Activated CD8-positive, alpha-beta T cell treated with anti-CD3 and anti-CD28 coated beads, Interleukin-2, amount 10 ng/mL, durations not matched to agents 7 days and 5 days (primary cell): ENCODE measurements at regions not wholly inside any gene's neighbourhood (a gene's known extent, or its start where the extent isn't known, plus 50 kb on each side); places are given as distances from the start of the nearest gene placed in this dataset.

ENCODE experiments used
- ATAC-seq: fragments of 150-1000 bp; cut with Tn5 transposase; one replicate; pipeline ENCODE4 v1.10.0; 2021; ENCODE audit warnings: moderate library complexity
- CTCF ChIA-PET: fragments of 350-600 bp; sonication (Branson Sonifier 250); formaldehyde crosslinking; loops from one replicate; lab custom pipeline; 2021; ENCODE audit warnings: antibody characterized with exemption; lab: Charles Lee
- POLR2A ChIA-PET: fragments of 350-600 bp; sonication (Branson Sonifier 250); formaldehyde crosslinking; loops from one replicate; lab custom pipeline; 2021; ENCODE audit warnings: antibody characterized with exemption; lab: Charles Lee
- DNase-seq: peaks from one replicate; pipeline ENCODE4 v3.0.0-alpha.2; 2020
- H3K27ac Mint-ChIP-seq: one replicate; pipeline ENCODE4 v1.8.0; 2021; ENCODE audit warnings: mild to moderate bottlenecking, mixed read lengths
- H3K27me3 Mint-ChIP-seq: one replicate; pipeline ENCODE4 v1.8.0; 2021; ENCODE audit warnings: low read depth, mixed read lengths
- H3K36me3 Mint-ChIP-seq: one replicate; pipeline ENCODE4 v1.8.0; 2021; ENCODE audit warnings: low read depth, mixed read lengths
- H3K4me1 Mint-ChIP-seq: one replicate; pipeline ENCODE4 v1.8.0; 2021; ENCODE audit warnings: low read depth, mixed read lengths
- H3K4me3 Mint-ChIP-seq: one replicate; pipeline ENCODE4 v1.8.0; 2021; ENCODE audit warnings: mild to moderate bottlenecking, mixed read lengths
- H3K9me3 Mint-ChIP-seq: one replicate; pipeline ENCODE4 v1.8.0; 2022; ENCODE audit warnings: mixed read lengths; ENCODE audit not compliant: insufficient read depth

DNA sequence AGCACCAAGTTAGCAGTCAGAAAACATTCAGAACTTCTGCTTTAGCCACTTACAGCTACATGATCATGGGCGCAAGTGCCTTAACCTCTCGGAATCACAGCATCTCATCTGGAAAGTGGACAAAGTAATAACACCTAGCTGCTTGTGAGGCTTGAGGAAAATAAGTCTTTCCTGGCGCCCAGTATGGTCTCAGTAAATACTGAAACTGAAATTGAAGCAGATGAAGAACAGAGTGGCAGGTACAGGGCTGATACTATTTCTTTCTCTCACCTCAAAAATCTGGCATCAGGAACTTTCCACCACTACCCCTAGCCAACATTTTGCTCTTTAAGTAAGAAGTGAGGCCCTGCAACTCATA is 129.7 kb upstream of the FUT8 start:
- Mint-ChIP-seq H3K9me3 (no peaks in the 10 kb centered on the region), H3K36me3 (peaks cover 2% of the 10 kb centered on the region), H3K27me3 (no peaks in the 10 kb centered on the region), H3K27ac (peak overlapping the region; percentile 94), H3K4me3 (peak overlapping the region; percentile 76), H3K4me1 (peaks cover 49% of the 10 kb centered on the region)
- DNase-seq (no peak), ATAC-seq (peak; percentile 27)
- POLR2A ChIA-PET = interaction anchor here (0.6 to 1.8 kb wide), 8 partner anchors 19 to 570 kb away, joined by 3 to 9 read pairs (median 4); partner anchors contain the start of gene FUT8
- CTCF ChIA-PET = interaction anchor here (1.1 to 11.5 kb wide), 6 partner anchors 12 to 678 kb away, joined by 3 to 171 read pairs (median 4); partner anchors contain the start of gene FUT8

DNA sequence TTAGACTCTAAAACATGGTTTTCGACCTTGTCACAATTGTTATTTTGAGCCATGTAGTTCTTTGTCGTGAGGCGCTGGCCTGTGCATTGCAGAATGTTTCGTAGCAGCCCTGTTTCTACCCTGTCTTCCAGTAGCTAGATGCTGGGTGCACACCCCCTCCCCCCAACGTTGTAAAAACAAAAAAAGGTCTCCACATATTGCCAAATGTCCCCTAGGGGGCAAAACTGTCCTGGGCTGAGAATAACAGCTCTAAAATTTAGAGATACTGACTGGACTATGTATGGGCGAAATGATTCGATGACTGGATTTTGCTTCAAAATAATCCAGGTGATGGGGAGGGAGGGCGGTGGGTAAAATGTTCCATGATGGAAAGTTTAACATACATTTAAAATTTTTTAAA is 126.1 kb upstream of the FUT8 start:
- H3K36me3 Mint-ChIP-seq = peaks cover 23% of the 10 kb centered on the region
- no peaks in the 10 kb centered on the region for H3K27me3 Mint-ChIP-seq
- no peak overlapping the region for H3K4me3 Mint-ChIP-seq
- H3K4me1 Mint-ChIP-seq = peaks cover 79% of the 10 kb centered on the region
- DNase-seq (peak; percentile 72), ATAC-seq (no peak)
- CTCF ChIA-PET = interaction anchor here (0.7 to 11.5 kb wide), 24 partner anchors 9 to 673 kb away, joined by 3 to 171 read pairs (median 8); partner anchors contain the start of gene FUT8
- POLR2A ChIA-PET = interaction anchor here (0.6 to 7.7 kb wide), 10 partner anchors 16 to 127 kb away, joined by 3 to 91 read pairs (median 4); partner anchors contain the start of gene FUT8
- H3K27ac Mint-ChIP-seq = peak overlapping the region; percentile 60
- H3K9me3 Mint-ChIP-seq = peaks cover 4% of the 10 kb centered on the region

DNA sequence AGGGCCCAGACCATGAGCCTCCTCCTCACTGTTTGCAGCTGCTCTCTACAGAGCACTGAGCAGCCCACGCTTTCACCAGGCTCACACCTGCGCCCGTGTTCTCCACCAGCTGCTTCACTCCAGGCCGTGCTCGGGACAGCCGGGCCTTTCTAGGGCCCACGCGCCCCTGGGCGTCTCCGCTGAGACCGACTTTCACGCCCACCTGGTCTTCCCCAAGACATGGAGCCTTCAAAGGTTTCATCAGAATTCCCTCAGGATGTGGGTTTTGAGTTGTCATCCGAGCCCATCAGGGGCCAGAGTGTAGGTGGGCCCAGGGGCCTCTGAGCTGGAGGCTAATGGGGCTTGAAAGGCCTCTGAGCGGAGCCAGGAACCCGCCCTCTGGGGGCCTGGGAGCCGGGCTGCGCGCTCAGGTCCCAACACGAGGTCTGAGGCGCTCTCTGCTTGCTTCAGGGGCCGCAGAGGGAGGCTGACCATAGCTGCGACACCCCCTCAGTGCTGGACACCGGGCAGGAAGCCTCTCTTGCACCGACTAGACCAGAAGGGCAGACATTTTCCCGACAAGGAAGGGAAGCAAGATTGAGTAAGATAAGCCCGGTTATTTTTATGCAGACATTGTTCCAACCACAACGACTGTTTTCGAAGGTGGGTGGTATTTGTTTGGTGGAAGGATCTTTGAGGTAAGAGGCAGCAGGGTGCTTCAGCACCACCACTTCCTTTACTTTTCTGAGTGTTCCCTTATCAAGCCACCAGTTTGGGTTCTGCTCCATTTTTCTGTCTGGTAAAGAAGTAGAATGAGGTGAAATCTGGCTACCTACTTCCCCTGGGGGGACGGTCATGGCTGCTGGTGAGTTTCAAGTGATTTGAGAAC is 125.0 kb upstream of the FUT8 start:
- Mint-ChIP-seq H3K9me3 (peaks cover 4% of the 10 kb centered on the region), H3K27ac (peak overlapping the region; percentile 99), H3K27me3 (no peaks in the 10 kb centered on the region), H3K4me3 (peak overlapping the region; percentile 85), H3K36me3 (peaks cover 31% of the 10 kb centered on the region), H3K4me1 (peaks cover 79% of the 10 kb centered on the region)
- ChIA-PET POLR2A (interaction anchor here (0.7 to 7.7 kb wide), 13 partner anchors 10 to 126 kb away, joined by 3 to 91 read pairs (median 4); partner anchors contain the start of gene FUT8), CTCF (interaction anchor here (0.6 to 11.5 kb wide), 27 partner anchors 10 to 672 kb away, joined by 3 to 171 read pairs (median 7); partner anchors contain the start of gene FUT8)
- DNase-seq = peak; percentile 79
- ATAC-seq = peak; percentile 74

DNA sequence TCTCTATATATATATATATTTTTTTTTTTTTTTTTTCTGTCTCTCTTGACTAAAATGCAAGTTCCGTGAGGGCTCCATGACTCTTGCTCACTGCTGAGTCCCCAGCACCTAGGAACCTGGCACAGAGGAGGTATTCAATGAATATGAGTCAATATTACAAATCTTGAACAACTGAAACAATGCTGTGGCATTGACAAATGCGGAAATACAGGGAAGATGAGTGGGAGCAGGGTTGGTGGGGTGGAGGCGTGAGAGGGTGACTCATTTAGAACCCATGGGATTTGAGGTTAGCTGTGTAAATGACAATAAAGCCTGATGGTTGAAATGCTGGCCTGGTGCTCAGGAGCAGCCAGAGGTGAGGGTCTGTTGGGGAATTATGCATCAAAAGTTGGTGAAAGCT is 121.7 kb upstream of the FUT8 start:
- Mint-ChIP-seq H3K27ac (peak overlapping the region; percentile 43), H3K36me3 (peaks cover 44% of the 10 kb centered on the region), H3K4me1 (peaks cover 64% of the 10 kb centered on the region), H3K27me3 (no peaks in the 10 kb centered on the region), H3K4me3 (no peak overlapping the region), H3K9me3 (peaks cover 4% of the 10 kb centered on the region)
- DNase-seq (no peak), ATAC-seq (no peak)
- CTCF ChIA-PET = interaction anchor here (3.6 to 11.5 kb wide), 2 partner anchors 10 to 121 kb away, joined by 17 to 171 read pairs; partner anchors contain the start of gene FUT8
- POLR2A ChIA-PET = interaction anchor here (7.7 kb wide), 1 partner anchor 12 kb away, joined by 91 read pairs; no protein-coding TSS in a partner anchor

DNA sequence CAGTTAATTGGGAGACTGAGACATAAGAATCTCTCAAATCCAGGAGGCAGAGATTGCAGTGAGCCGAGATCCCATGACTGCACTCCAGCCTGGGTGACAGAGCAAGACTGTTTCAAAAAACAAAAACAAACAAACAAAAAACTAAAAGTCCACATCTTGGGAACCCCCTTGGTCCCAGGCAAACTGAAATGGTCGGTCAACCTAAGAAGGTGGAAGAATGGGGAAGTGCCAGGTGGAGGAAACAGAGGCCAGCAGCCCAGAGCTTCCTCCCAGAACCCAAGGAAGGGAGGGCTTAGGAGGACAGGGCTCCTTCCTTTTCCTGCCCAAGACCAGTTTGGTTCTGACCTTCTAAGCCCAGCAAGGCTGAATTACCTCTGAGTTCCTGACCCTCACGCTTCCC is 121.0 kb upstream of the FUT8 start:
- POLR2A ChIA-PET = interaction anchor here (1.2 to 7.7 kb wide), 3 partner anchors 11 to 120 kb away, joined by 4 to 91 read pairs (median 4); no protein-coding TSS in a partner anchor
- H3K9me3 Mint-ChIP-seq = peaks cover 4% of the 10 kb centered on the region
- peaks cover 49% of the 10 kb centered on the region for H3K36me3 Mint-ChIP-seq
- H3K4me3 Mint-ChIP-seq = no peak overlapping the region
- DNase-seq (no peak), ATAC-seq (no peak)
- CTCF ChIA-PET = interaction anchor here (0.9 to 11.5 kb wide), 6 partner anchors 9 to 120 kb away, joined by 3 to 171 read pairs (median 6); partner anchors contain the start of gene FUT8
- H3K4me1 Mint-ChIP-seq = peaks cover 66% of the 10 kb centered on the region
- peak overlapping the region; percentile 43 for H3K27ac Mint-ChIP-seq
- no peaks in the 10 kb centered on the region for H3K27me3 Mint-ChIP-seq

DNA sequence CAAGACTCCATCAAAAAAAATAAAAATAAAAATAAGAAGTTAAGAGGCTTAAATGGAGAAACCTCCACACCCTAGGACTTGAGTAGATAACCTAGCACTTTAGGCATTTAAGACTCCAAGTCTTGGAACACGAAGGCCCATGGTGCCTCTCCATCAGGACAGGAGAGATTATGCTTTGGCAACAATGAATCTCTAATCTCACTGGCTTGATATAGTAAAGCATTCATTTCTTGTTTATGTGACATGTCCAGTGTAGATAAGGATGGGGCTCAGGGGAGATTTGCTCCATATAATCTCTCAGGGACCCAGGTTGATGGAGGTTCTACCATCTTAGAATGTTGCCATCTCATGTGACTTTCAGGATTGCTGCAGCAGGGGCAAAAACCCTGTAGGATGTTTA is 117.7 kb upstream of the FUT8 start:
- Mint-ChIP-seq H3K4me1 (peaks cover 57% of the 10 kb centered on the region), H3K9me3 (peaks cover 4% of the 10 kb centered on the region), H3K36me3 (peaks cover 51% of the 10 kb centered on the region), H3K27ac (no peak overlapping the region), H3K27me3 (no peaks in the 10 kb centered on the region), H3K4me3 (no peak overlapping the region)
- ATAC-seq = no peak
- ChIA-PET POLR2A (interaction anchor here (0.6 kb wide), 1 partner anchor 100 kb away, joined by 3 read pairs; no protein-coding TSS in a partner anchor), CTCF (interaction anchor here (1.2 kb wide), 1 partner anchor 8 kb away, joined by 3 read pairs; no protein-coding TSS in a partner anchor)
- DNase-seq = no peak

DNA sequence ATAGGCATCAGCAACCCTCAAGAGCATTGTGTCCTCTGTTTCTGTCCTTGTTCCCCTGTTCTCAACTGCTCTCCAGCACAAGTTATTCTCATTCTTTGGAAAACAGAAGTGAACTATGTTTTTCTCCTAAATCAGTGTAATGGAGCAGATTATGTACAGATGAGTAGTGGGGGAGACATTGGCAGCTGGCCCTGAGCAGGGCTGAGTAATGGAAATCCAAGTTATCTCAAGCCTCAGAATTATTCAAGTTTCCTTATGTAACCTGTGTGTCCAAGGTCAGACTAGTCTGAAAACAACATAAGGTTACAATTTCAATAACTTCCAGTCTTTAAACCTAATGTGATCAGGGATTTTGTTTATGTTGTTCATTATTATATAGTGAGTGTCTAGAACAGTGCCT is 116.1 kb upstream of the FUT8 start:
- H3K9me3 Mint-ChIP-seq = no peaks in the 10 kb centered on the region
- H3K36me3 Mint-ChIP-seq = peaks cover 47% of the 10 kb centered on the region
- no peaks in the 10 kb centered on the region for H3K27me3 Mint-ChIP-seq
- CTCF ChIA-PET = no interaction called here
- H3K27ac Mint-ChIP-seq = no peak overlapping the region
- no peak for DNase-seq
- POLR2A ChIA-PET = no interaction called here
- no peak overlapping the region for H3K4me3 Mint-ChIP-seq
- ATAC-seq = no peak
- H3K4me1 Mint-ChIP-seq = peaks cover 59% of the 10 kb centered on the region

DNA sequence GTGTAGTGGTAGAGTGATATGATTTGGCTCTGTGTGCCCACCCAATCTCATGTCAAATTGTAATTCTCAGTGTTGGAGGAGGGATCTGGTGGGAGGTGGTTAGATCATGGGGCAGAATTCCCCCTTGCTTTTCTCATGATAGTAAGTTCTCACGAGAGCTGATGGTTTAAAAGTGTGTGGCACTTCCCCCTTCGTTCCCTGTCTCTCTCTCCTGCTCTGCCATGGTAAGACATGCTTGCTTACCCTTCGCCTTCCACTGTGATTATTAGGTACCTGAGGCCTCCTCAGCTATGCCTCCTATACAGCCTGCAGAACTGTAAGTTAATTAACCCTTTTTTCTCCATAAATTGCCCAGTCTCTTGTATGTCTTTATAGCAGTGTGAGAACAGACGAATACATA is 115.7 kb upstream of the FUT8 start:
- POLR2A ChIA-PET = interaction anchor here (1.0 kb wide), 1 partner anchor 26 kb away, joined by 3 read pairs; no protein-coding TSS in a partner anchor
- ATAC-seq = no peak
- H3K4me3 Mint-ChIP-seq = no peak overlapping the region
- peaks cover 43% of the 10 kb centered on the region for H3K36me3 Mint-ChIP-seq
- DNase-seq = no peak
- no peak overlapping the region for H3K27ac Mint-ChIP-seq
- H3K4me1 Mint-ChIP-seq = peaks cover 59% of the 10 kb centered on the region
- no peaks in the 10 kb centered on the region for H3K9me3 Mint-ChIP-seq
- CTCF ChIA-PET = no interaction called here
- no peaks in the 10 kb centered on the region for H3K27me3 Mint-ChIP-seq

DNA sequence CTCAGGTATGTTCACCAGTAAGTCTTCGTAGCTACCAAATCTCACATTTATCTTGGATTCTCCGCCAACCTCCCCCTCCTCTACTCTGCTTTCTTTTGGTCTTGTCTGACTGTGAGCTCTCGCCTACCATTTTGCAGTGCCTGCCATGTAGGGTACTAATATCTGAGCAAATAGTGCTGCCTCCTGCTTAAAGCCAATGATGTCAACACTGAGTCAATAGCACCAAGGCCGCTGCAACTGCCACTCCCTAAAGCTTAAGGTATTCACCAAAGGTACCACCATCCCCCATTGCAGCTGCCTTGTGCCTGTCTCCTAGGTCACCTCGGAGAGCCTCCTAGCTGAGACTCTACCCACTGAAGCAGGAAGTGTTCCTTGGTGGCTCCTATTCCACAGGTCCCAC is 114.8 kb upstream of the FUT8 start:
- CTCF ChIA-PET = interaction anchor here (1.0 to 2.4 kb wide), 3 partner anchors 11 to 114 kb away, joined by 3 to 7 read pairs (median 3); no protein-coding TSS in a partner anchor
- no peaks in the 10 kb centered on the region for H3K27me3 Mint-ChIP-seq

DNA sequence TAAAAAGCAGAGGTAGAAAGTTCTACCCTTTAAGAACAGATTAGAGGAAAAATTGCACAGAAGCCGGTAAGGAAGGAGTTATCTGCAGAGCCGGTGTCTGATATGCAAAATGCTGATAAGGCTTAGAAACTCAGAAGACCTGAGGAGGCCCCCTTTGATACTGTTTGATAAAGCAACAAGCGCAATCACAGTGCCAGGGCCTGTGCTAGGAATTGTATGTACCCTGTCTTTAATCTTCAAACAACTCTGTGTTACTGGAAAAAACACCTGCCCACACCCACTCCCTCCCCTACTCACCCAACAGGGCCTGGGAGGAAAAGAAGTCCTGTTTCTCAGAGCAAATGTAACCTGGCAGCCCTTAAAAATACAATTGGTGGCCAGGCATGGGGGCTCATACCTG is 112.7 kb upstream of the FUT8 start:
- ChIA-PET POLR2A (interaction anchor here (0.7 to 6.4 kb wide), 2 partner anchors 10 to 43 kb away, joined by 3 to 91 read pairs; no protein-coding TSS in a partner anchor), CTCF (interaction anchor here (1.4 to 6.2 kb wide), 5 partner anchors 9 to 113 kb away, joined by 3 to 53 read pairs (median 17); partner anchors contain the start of gene FUT8)
- Mint-ChIP-seq H3K9me3 (no peaks in the 10 kb centered on the region), H3K4me1 (peaks cover 75% of the 10 kb centered on the region), H3K4me3 (no peak overlapping the region), H3K36me3 (peaks cover 29% of the 10 kb centered on the region), H3K27ac (peak overlapping the region; percentile 45), H3K27me3 (no peaks in the 10 kb centered on the region)
- ATAC-seq (no peak), DNase-seq (no peak)

More for the DNA sequence above, 114.8 kb upstream of the FUT8 start:
- Mint-ChIP-seq H3K4me1 (peaks cover 60% of the 10 kb centered on the region), H3K27ac (no peak overlapping the region), H3K9me3 (no peaks in the 10 kb centered on the region), H3K36me3 (peaks cover 38% of the 10 kb centered on the region), H3K4me3 (no peak overlapping the region)
- no peak for ATAC-seq
- POLR2A ChIA-PET = interaction anchor here (0.9 to 1.0 kb wide), 3 partner anchors 10 to 116 kb away, joined by 3 to 5 read pairs (median 3); no protein-coding TSS in a partner anchor
- no peak for DNase-seq

DNA sequence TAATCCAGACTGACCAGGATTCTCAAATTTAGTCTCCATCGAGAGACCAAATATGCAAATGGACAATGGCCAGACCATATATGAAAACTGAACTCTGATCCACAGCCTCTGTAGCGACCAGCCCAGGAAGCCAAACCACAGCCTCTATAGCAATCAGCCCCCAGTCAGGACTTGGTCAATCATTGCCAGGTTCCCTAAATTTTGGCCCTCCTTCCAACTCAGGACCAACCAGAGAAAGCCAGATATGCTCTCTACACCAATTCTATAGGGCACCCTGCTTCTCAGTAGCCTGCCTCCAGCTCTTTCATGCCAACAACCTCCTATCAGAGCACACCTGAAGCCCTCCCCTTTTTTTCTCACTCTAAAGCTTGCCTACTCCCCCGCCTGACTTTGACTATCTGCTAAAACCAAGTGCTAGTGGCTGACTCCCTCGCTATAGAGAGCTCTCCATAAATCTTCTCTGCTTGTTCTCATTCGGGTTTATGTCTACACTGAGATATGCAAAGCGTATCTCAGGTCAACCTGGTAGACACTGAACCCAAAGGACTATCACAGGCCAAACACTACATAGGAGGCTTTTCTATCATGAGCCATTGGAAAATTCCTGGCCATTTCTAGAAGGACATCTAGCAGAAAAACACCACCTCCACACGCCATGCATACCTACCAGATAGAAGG is 110.5 kb upstream of the FUT8 start:
- H3K4me1 Mint-ChIP-seq = peaks cover 82% of the 10 kb centered on the region
- peaks cover 28% of the 10 kb centered on the region for H3K36me3 Mint-ChIP-seq
- ChIA-PET CTCF (interaction anchor here (0.7 to 6.2 kb wide), 10 partner anchors 8 to 630 kb away, joined by 3 to 53 read pairs (median 6); partner anchors contain the start of gene FUT8), POLR2A (interaction anchor here (0.6 to 6.4 kb wide), 9 partner anchors 9 to 111 kb away, joined by 3 to 91 read pairs (median 6); partner anchors contain the start of gene FUT8)
- H3K27ac Mint-ChIP-seq = peak overlapping the region; percentile 78
- H3K27me3 Mint-ChIP-seq = no peaks in the 10 kb centered on the region
- ATAC-seq (peak; percentile 52), DNase-seq (peak; percentile 42)
- H3K9me3 Mint-ChIP-seq = peaks cover 2% of the 10 kb centered on the region
- H3K4me3 Mint-ChIP-seq = peak overlapping the region; percentile 44
